NT2/D1 (cell line): ENCODE measurements at regions not wholly inside any gene's neighbourhood (a gene's known extent, or its start where the extent isn't known, plus 50 kb on each side); places are given as distances from the start of the nearest gene placed in this dataset.

Experiments
- DNase-seq: peaks from one replicate; pipeline ENCODE4 v3.0.0-alpha.2; 2011; ENCODE audit warnings: low read depth, low spot score
- H3K27me3 ChIP-seq: 2 replicates; pipeline ENCODE4 v1.6.0; 2011; ENCODE audit warnings: mild to moderate bottlenecking; ENCODE audit not compliant: insufficient read length, insufficient read depth
- H3K36me3 ChIP-seq: 2 replicates; pipeline ENCODE4 v1.6.1; 2011; ENCODE audit warnings: mild to moderate bottlenecking, low read length, mixed read lengths; ENCODE audit not compliant: insufficient read depth, insufficient read length
- H3K4me1 ChIP-seq: 2 replicates; pipeline ENCODE4 v1.5.1; 2011; ENCODE audit not compliant: insufficient read depth, insufficient read length
- H3K4me3 ChIP-seq: 2 replicates; pipeline ENCODE4 v1.5.1; 2011; ENCODE audit warnings: low read depth; ENCODE audit not compliant: insufficient read length
- H3K9ac ChIP-seq: 2 replicates; pipeline ENCODE4 v1.6.0; 2011; ENCODE audit warnings: low read depth; ENCODE audit not compliant: insufficient read length
- H3K9me3 ChIP-seq: 2 replicates; pipeline ENCODE4 v1.5.1; 2011; ENCODE audit warnings: mild to moderate bottlenecking, low read length; ENCODE audit not compliant: insufficient read depth
- SUZ12 ChIP-seq: IDR thresholded peaks from 2 replicates; pipeline ENCODE4 v1.6.1; 2011; ENCODE audit not compliant: insufficient read length, insufficient read depth; ENCODE audit errors: extremely low read depth
- YY1 ChIP-seq: IDR thresholded peaks from 2 replicates; pipeline ENCODE4 v1.6.1; 2011; ENCODE audit not compliant: insufficient read length, insufficient read depth
- ZNF274 ChIP-seq: IDR thresholded peaks from 2 replicates; pipeline ENCODE4 v1.6.1; 2011; ENCODE audit warnings: mild to moderate bottlenecking, low read depth, low read length

DNA sequence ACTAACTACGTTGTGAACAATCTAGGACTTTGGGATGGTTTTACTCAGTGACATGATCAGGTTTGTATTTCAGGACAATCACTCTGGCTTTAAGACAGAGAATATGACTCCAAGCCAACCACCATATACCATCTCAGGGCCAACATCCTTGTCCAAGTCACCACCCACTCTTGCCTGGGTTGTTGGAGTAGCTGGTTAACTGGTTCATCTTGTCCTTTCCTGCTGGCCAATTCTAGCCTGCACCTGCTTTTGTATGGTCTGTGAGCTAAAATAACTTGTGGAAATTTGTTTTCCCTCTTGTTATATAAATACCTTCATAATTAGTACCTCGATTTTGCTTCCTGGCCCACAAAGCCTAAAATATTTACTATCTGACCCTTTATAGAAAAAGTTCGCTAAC, 306.8 kb upstream of the STT3B start:
- H3K9ac ChIP-seq, result no peak overlapping the region
- H3K4me3 ChIP-seq, result no peak overlapping the region
- H3K9me3 ChIP-seq, result no peaks in the 10 kb centered on the region
- peaks cover 4% of the 10 kb centered on the region for H3K4me1 ChIP-seq
- H3K27me3 ChIP-seq, result no peaks in the 10 kb centered on the region
- TF ChIP-seq SUZ12, result no peak
- TF ChIP-seq ZNF274, result no peak
- no peak for TF ChIP-seq YY1
- H3K36me3 ChIP-seq, result no peaks in the 10 kb centered on the region
- no peak for DNase-seq

DNA sequence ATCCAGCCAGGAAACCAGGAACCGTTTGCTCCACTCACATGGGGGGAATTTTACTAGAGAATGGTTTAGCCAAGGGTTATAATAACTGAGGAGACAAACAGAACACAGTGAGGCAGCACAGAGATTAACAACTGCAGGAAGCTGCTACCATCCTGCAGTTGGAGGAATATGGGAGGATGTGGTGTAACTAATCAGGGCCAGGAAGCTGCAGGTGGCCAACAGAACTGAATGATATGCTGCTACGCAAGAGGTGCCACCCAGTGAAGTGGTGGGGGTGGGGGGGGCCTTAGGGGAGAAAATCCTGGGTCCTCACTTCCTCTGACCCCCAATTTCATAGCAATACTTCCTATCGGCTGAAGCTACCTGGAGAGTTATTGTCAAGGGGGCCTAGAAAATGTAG, 306.4 kb upstream of the STT3B start:
- TF ChIP-seq YY1, result no peak
- no peak for TF ChIP-seq ZNF274
- TF ChIP-seq SUZ12, result no peak
- H3K36me3 ChIP-seq, result no peaks in the 10 kb centered on the region
- peaks cover 4% of the 10 kb centered on the region for H3K4me1 ChIP-seq
- H3K4me3 ChIP-seq, result no peak overlapping the region
- H3K9me3 ChIP-seq, result no peaks in the 10 kb centered on the region
- no peaks in the 10 kb centered on the region for H3K27me3 ChIP-seq
- DNase-seq, result no peak
- no peak overlapping the region for H3K9ac ChIP-seq

DNA sequence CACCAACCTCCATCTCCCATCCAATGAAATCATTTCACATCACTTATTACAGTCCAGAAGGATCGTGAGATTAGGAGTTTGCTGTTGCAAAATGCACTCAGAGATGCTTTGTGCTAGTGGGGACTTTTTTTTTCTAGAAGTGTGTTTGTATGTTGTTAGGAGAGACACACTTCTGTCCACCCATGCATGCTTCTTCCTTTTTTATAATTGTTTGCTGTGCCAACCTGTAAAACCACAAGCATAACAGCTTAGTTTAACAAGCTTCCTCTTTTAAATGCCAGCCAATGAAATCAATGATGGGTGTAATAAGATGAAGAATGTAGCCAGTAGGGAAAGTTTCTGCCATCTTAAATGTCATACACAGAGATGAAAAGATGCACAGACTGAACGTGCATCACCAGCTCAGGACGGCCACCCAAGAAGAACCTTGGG, 305.6 kb upstream of the STT3B start:
- no peak for DNase-seq

DNA sequence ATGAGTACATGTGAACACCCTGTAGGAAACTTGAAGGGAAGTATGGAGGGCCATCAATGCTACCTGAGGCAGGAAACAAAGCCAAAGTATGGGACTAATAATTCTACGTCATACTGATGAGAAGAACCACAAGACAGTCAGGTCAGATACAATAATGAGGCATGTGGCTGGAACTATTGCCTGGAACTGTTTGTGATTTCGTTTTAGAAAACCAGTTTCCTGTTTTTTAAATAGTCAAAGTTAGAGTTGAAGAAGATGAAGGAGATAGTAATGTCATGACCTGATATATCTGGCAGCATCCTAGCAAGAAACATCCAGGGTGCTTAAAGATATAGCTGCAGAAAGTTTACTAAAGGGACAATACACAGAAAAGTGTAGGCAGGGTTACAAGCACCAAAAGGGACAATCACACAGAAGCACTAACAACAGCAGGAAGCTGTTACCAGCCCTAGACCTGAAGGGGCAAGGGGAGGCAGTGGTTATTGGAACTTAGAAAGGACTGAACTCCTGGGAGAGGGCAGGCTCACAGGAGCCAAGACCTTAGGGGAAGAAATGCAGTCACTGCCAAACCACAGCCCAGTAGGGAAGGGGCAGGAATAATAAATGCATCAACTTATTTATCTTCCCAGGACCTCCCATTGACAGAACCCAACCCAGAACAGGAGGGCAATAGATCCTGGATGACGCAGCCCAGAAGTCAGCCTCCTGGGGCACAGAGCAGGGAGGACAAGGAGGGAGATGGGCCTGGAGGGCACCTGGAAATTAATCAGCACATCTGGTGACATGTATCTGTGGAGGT, 302.1 kb upstream of the STT3B start:
- no peak overlapping the region for H3K9ac ChIP-seq
- H3K9me3 ChIP-seq, result no peaks in the 10 kb centered on the region
- H3K27me3 ChIP-seq, result no peaks in the 10 kb centered on the region

More for the DNA sequence above, 305.6 kb upstream of the STT3B start:
- Histone ChIP-seq H3K36me3 (no peaks in the 10 kb centered on the region), H3K9ac (no peak overlapping the region), H3K4me1 (peaks cover 4% of the 10 kb centered on the region), H3K27me3 (no peaks in the 10 kb centered on the region), H3K4me3 (no peak overlapping the region), H3K9me3 (no peaks in the 10 kb centered on the region)
- no peak for TF ChIP-seq SUZ12
- TF ChIP-seq ZNF274, result no peak
- no peak for TF ChIP-seq YY1

DNA sequence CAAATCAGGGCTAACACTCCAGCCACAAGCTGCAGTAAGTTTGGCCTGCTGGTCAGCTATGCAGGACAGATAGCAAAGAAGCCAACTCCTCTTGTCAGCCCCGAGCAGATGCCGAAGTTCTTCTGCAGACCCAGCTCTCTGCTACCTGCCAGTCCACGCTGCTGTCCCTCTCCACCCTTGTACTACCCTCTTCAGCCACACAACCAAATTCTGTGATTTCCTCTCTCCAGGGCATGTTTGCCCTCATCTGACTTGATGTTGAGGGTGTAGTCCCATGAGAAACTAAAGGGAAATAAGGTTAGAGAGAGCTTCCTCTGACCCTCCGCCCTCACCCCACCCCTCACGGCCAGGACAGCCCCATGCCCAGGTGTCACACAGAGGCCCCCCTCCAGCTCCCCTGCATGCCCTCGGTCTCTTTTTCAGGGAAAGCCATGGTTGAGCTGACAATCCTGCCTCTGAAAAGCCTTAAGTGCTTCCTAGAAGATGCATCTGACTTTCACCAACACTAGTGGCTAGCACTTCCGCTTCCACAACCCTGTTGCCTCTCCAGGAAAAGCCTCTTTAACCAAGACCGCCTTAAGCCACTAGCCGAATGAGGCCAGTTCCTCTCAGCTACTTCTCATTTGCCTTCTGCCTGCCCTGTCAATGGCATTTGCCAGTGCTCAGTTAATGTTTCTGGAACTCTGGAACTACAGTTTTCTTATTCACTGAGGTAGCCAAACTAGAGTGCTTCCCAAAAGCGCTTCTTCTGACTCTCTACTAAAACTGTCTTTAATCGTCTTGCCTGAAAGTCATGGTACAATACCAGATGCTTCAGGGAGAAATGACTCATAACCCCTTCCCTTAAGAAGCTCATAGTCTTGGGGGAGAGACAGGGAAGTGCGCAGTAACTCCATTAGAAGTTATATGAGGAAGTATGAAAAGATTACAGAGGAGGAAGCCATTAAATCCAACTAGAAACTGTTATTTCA, 300.4 kb upstream of the STT3B start:
- TF ChIP-seq ZNF274, result no peak
- no peak for TF ChIP-seq SUZ12
- no peak for TF ChIP-seq YY1
- DNase-seq, result no peak
- Histone ChIP-seq H3K9me3 (no peaks in the 10 kb centered on the region), H3K9ac (no peak overlapping the region), H3K4me3 (no peak overlapping the region), H3K27me3 (no peaks in the 10 kb centered on the region), H3K36me3 (no peaks in the 10 kb centered on the region), H3K4me1 (no peaks in the 10 kb centered on the region)

More for the DNA sequence above, 302.1 kb upstream of the STT3B start:
- H3K4me1 ChIP-seq, result no peaks in the 10 kb centered on the region
- H3K36me3 ChIP-seq, result no peaks in the 10 kb centered on the region
- no peak overlapping the region for H3K4me3 ChIP-seq
- DNase-seq, result no peak
- no peak for TF ChIP-seq YY1
- TF ChIP-seq SUZ12, result no peak
- TF ChIP-seq ZNF274, result no peak

DNA sequence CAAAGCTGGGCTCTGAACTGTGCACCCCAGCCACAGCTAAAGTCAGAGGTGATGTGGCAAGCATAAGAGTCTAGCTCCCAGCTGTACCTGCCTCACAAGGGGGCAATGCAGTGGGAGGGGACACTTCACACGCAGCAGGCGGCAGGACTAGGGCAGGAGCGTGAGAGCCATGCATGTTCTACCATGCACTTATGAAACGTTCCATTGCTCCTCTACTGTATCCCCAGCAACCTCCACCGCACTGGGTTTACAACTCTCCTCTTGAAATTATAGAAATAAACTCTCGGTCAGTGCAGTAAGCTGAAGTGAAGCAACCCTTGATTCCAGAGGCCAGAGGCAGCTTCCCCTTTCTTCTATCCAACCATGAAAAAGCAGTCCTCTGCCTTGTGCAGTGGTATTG, 298.6 kb upstream of the STT3B start:
- no peaks in the 10 kb centered on the region for H3K4me1 ChIP-seq
- no peaks in the 10 kb centered on the region for H3K9me3 ChIP-seq
- H3K9ac ChIP-seq, result no peak overlapping the region
- no peak for TF ChIP-seq SUZ12
- no peak for TF ChIP-seq YY1
- no peak for TF ChIP-seq ZNF274
- no peaks in the 10 kb centered on the region for H3K27me3 ChIP-seq
- no peak overlapping the region for H3K4me3 ChIP-seq
- no peak for DNase-seq
- no peaks in the 10 kb centered on the region for H3K36me3 ChIP-seq
